GM21723 (cell line): ENCODE measurements at regions not wholly inside any gene's neighbourhood (a gene's known extent, or its start where the extent isn't known, plus 50 kb on each side); places are given as distances from the start of the nearest gene placed in this dataset.

Source experiments
- ATAC-seq: cut with Tn5 transposase; IDR thresholded peaks from one replicate; pipeline ENCODE4 v1.9.1; 2021; ENCODE audit warnings: mild to moderate bottlenecking, moderate library complexity; ENCODE audit not compliant: unreplicated experiment

GRCh38 chr17:65277576-65277975, 140.4 kb downstream of the RGS9 start:
- no peak for ATAC-seq
